ENCODE measurements at regions not wholly inside any gene's neighbourhood (a gene's known extent, or its start where the extent isn't known, plus 50 kb on each side); places are given as distances from the start of the nearest gene placed in this dataset.

DNA sequence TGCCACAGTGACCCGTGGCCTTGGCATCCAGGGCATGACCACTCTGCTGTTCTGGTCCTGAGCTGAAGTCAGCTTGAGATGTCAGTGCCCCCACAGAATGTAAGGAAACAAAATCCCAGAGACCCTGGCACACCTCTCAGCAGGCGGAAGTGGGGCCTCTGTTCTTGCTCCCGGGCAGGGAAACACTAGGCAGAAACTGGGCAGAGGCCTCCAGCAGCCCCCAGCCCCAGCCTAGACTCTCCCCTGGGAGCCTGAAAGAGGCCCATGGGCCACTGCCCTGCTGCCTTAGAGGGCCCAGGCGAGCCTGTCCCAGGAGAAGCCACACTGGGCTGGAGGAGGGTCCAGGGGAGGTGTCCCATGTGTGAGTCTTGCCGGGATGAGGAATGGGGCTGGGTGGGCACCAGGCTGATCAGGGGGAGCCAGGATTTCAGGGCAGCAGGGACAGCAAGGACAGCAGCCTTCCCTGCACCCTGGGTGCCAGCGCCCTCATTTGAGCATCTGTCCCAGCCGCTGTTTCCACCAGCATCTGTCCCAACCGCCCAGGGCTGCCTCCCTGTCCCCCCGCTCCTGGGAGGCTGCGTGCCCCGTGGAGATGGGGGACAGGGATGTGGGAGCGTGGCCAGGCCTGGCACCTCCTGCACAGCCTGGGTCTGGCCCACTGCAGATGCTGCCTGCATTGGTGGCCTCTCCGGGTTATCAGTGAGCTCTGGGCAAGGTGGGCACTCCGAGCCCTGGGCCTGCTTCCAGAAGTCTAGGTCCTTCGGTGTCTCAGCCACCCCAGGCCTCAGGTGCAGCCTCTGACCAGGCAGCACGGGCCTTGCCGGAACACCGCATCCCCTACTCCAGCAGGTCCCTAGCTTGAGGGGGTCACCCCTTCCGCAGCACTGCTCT lies 1072.4 kb downstream of the BRD1 start:
- TF ChIP-seq, protein P1, sequence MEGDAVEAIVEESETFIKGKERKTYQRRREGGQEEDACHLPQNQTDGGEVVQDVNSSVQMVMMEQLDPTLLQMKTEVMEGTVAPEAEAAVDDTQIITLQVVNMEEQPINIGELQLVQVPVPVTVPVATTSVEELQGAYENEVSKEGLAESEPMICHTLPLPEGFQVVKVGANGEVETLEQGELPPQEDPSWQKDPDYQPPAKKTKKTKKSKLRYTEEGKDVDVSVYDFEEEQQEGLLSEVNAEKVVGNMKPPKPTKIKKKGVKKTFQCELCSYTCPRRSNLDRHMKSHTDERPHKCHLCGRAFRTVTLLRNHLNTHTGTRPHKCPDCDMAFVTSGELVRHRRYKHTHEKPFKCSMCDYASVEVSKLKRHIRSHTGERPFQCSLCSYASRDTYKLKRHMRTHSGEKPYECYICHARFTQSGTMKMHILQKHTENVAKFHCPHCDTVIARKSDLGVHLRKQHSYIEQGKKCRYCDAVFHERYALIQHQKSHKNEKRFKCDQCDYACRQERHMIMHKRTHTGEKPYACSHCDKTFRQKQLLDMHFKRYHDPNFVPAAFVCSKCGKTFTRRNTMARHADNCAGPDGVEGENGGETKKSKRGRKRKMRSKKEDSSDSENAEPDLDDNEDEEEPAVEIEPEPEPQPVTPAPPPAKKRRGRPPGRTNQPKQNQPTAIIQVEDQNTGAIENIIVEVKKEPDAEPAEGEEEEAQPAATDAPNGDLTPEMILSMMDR (tag by site-specific recombination; IDR thresholded peaks at IDR 0.05), result no peak
- TF ChIP-seq YY2 (tag by site-specific recombination; IDR thresholded peaks at IDR 0.05), result no peak
- no peak for TF ChIP-seq ZNF302 (tag by site-specific recombination; IDR thresholded peaks at IDR 0.05; ENCODE audit: low read depth)
- TF ChIP-seq, protein P2, sequence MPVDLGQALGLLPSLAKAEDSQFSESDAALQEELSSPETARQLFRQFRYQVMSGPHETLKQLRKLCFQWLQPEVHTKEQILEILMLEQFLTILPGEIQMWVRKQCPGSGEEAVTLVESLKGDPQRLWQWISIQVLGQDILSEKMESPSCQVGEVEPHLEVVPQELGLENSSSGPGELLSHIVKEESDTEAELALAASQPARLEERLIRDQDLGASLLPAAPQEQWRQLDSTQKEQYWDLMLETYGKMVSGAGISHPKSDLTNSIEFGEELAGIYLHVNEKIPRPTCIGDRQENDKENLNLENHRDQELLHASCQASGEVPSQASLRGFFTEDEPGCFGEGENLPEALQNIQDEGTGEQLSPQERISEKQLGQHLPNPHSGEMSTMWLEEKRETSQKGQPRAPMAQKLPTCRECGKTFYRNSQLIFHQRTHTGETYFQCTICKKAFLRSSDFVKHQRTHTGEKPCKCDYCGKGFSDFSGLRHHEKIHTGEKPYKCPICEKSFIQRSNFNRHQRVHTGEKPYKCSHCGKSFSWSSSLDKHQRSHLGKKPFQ (tag by site-specific recombination; IDR thresholded peaks at IDR 0.05), result no peak
- no peak for TF ChIP-seq ZNF324 (tag by site-specific recombination; IDR thresholded peaks at IDR 0.05)
- no peak for TF ChIP-seq ZNF24 (tag by site-specific recombination; IDR thresholded peaks at IDR 0.05)
- TF ChIP-seq ZNF791 (tag by site-specific recombination; IDR thresholded peaks at IDR 0.05), result no peak
- no peak for TF ChIP-seq ZNF274 (IDR thresholded peaks at IDR 0.05; ENCODE audit: low read length)
- TF ChIP-seq ZNF274 (tag by site-specific recombination; IDR thresholded peaks at IDR 0.05; ENCODE audit: borderline replicate concordance), result no peak
- TF ChIP-seq, protein P3, sequence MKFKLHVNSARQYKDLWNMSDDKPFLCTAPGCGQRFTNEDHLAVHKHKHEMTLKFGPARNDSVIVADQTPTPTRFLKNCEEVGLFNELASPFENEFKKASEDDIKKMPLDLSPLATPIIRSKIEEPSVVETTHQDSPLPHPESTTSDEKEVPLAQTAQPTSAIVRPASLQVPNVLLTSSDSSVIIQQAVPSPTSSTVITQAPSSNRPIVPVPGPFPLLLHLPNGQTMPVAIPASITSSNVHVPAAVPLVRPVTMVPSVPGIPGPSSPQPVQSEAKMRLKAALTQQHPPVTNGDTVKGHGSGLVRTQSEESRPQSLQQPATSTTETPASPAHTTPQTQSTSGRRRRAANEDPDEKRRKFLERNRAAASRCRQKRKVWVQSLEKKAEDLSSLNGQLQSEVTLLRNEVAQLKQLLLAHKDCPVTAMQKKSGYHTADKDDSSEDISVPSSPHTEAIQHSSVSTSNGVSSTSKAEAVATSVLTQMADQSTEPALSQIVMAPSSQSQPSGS (tag by site-specific recombination; IDR thresholded peaks at IDR 0.05; ENCODE audit: low read depth), result no peak
- no peak for TF ChIP-seq ZNF23 (tag by site-specific recombination; IDR thresholded peaks at IDR 0.05; ENCODE audit: borderline replicate concordance)
- TF ChIP-seq ZNF549 (tag by site-specific recombination; IDR thresholded peaks at IDR 0.05), result no peak
- no peak for TF ChIP-seq ZNF311 (tag by site-specific recombination; IDR thresholded peaks at IDR 0.05; ENCODE audit: borderline replicate concordance)
- no peak for TF ChIP-seq ZNF175 (tag by site-specific recombination; IDR thresholded peaks at IDR 0.05)
